HG02840 (cell line): ENCODE measurements at regions not wholly inside any gene's neighbourhood (a gene's known extent, or its start where the extent isn't known, plus 50 kb on each side); places are given as distances from the start of the nearest gene placed in this dataset.
"Not testable (repeated sequence)": the region's sequence is repeated elsewhere in the genome, so short reads cannot be mapped to it uniquely, and the experiment has no call there.

ENCODE experiments used
- ATAC-seq: cut with Tn5 transposase; IDR thresholded peaks from one replicate; pipeline ENCODE4 v1.9.1; 2021; ENCODE audit warnings: mild to moderate bottlenecking, moderate library complexity, moderate number of reproducible peaks; ENCODE audit not compliant: unreplicated experiment, low FRiP score

DNA sequence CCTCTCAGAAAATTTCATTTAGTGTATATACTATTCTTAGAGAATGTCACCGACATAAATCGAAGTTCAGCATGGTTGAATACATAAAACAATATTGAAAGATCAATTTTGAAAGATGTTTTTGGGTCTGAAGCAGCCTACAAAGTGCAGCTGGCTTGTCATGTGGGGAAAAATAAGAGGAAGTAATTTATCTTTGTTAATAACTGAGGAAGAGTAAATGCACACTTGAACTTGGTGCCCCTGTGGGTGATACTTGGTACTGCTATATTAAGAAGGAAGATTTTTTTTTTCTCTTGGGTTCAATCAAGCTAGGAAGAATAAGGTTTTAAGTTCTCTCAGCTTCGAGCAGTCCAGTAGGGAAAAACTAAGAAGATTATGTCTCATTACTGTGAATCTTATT, 661.3 kb downstream of the RPL10L start:
- ATAC-seq = no peak

GRCh38 chr14:45976001-45976400, 675.6 kb downstream of the RPL10L start:
- no peak for ATAC-seq

GRCh38 chr14:45972416-45972815, 679.2 kb downstream of the RPL10L start:
- no peak for ATAC-seq

GRCh38 chr14:45970621-45971020, 681.0 kb downstream of the RPL10L start:
- ATAC-seq = no peak

- no peak for ATAC-seq
These were observed 683.5 kb downstream of the RPL10L start for GRCh38 chr14:45968037-45968436.

GRCh38 chr14:45949479-45949878, 696.5 kb upstream of the MIS18BP1 start:
- ATAC-seq = no peak

GRCh38 chr14:45947830-45948229, 694.8 kb upstream of the MIS18BP1 start:
- no peak for ATAC-seq

GRCh38 chr14:45946251-45946650, 693.2 kb upstream of the MIS18BP1 start:
- no peak for ATAC-seq

GRCh38 chr14:45940318-45940717, 687.3 kb upstream of the MIS18BP1 start:
- no peak for ATAC-seq

- no peak for ATAC-seq
These were observed 686.6 kb upstream of the MIS18BP1 start for GRCh38 chr14:45939572-45939971.

DNA sequence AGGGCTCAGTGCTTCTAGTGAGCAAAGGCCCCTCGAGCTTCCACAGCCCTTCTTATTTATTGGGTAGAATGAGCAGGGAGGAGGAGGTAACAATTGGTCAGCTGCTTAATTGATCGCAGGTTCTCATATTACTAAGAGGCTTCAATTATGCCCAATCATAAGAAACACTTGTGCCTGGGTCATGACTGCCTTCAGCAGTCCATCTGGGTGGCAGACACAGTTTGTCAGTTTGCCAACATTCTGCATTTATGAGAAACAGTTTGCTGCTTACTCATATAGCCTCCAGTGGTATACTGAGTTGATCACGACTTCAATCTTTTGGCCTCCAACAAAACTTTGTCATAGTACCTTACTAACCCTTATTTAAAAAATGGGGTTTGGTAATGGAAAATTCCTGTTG, 667.0 kb upstream of the MIS18BP1 start:
- ATAC-seq = not testable (repeated sequence)

DNA sequence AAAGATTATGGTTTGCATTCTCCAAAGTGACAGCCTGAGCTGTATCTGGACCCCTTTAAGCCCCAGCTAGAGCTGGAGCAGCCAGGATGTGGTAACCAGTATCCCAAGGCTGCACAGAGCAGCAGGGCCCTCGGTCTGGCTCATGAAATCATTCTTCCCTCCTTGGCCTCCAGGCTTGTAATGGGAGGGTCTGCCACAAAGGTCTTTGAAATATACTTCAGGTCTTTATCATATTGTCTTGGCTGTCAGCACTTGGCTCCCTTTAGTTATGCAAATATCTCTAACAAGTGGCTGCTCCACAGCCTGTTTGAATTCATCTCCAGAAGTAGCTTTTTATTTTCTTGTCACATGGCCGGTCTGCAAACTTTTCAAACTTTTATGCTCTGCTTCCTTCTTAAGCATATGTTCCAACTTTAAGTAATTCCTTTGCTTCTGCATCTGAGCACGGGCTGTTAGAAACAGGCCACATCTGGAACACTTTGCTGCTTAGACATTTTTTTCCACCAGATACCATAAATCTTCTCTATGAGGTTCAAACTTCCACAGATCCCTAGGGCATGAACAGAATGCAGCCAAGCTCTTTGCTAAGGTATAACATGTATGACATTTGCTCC, 663.4 kb upstream of the MIS18BP1 start:
- ATAC-seq = no peak

DNA sequence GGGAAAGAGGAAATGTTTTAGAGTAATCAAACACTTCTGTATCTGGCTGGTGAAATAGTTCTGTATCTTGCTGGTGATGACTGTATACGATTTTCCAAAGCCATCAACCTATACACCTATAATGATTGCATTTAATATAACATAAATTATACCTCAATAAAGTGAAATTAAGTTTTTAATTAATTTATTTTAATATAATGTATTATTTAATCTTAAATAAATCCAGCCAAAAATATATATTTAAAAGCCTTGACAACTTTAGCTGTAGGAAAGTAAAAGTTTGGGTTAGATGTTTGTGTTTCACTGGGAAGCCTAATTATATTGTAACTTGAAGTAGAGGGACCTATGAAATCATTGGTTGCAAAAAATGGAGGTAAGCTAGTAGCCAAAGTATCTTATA, 654.8 kb upstream of the MIS18BP1 start:
- no peak for ATAC-seq

- ATAC-seq = peak; percentile 73
These were observed 653.3 kb upstream of the MIS18BP1 start for GRCh38 chr14:45906257-45906656.

DNA sequence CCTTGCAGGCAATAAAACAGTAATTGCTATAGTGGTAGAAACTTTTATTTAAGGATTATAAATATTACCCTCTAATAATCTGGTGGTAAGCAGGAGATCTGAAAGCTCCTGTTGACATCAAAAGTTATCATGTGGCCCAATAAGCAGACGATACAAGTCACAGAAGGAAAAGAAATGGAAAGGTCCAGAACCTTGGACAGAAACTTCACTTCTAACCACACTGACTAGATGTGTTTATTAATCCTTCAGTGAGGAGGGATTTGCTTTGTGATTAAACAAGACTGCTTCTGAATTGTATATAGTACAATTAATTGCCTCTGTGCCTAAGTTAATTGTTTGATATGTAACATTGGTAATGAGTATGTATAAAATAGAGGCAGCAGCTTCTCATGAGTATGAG, 652.7 kb upstream of the MIS18BP1 start:
- no peak for ATAC-seq

GRCh38 chr14:45904314-45904713, 651.3 kb upstream of the MIS18BP1 start:
- no peak for ATAC-seq

- no peak for ATAC-seq
These were observed 649.2 kb upstream of the MIS18BP1 start for GRCh38 chr14:45902241-45902640.

DNA sequence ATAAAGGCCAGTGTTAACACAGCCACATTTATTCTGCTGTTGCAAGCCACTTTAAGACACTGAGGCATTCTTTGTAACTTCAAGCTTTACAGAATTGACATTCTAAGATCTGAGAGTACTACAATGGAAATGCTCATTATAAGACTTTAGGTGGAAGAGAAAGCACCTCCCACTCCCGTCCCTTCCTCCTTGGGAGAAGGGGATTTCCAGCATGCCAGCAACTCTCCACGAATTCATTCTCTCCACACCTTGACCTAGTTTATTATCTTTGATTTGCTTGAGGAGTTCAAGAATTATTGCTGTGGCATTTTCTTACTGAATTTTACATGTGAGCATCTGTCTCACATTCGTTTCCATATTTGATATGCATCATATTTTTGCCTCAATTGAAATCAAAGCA, 644.4 kb upstream of the MIS18BP1 start:
- no peak for ATAC-seq

DNA sequence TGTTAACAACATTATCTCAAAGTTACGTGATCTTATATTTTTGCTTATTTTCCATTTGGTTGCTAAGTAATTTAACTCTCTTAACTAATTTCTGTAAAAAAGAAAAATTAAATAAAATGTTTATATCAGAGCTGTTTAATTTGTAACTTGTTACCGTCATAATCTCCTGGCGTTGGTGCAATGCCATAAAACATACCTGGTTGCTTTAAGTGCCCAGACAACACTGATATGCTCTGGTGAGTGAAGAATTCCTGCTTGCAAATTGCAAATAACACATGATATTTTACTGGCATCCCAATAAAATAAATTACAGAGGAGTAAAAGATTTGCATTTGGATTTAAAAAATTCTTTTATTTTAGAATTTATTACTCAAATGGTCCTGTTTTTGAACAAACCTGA, 640.1 kb upstream of the MIS18BP1 start:
- no peak for ATAC-seq

DNA sequence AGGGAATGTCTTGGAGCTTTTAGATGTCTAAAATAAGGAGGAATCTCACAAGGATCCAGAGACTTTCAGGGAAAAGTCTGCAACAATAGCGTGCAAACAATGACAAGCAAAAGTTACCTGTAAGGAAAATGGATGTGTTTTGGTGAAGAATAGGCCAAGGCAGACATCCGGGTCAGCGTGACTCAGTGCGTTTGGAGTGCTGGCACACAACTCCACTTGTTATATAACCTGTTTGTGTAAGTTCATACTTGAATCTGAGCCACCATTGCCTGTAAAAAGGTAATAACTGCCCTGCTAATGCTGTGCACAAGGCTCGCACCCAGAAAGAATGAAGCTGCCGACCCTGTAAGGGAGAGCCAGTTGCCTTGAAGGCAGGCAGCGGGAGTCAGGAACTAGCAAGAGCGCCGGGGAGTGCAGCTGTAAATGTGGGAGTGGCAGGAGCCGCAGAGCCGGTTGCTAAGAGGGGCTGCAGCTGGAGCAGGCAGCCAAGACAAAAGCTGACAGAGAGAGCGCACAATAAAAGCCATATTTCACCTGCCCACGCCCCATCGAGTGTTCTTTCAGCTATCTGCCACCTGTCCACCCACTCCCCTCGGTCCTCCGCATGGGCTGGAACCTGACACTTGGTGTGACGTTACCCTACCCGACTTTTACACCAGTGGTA, 638.5 kb upstream of the MIS18BP1 start:
- ATAC-seq = no peak

DNA sequence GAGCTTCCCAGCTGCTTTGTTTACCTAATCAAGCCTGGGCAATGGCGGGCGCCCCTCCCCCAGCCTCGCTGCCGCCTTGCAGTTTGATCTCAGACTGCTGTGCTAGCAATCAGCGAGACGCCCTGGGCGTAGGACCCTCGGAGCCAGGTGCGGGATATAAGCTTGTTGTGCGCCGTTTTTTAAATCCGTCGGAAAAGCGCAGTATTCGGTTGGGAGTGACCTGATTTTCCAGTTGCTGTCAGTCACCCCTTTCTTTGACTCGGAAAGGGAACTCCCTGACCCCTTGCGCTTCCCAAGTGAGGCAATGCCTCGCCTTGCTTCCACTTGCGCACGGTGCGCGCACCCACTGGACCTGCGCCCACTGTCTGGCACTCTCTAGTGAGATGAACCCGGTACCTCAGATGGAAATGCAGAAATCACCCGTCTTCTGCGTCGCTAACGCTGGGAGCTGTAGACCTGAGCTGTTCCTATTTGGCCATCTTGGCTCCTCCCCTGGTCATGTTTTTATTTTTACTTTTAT, 635.8 kb upstream of the MIS18BP1 start:
- not testable (repeated sequence) for ATAC-seq

- ATAC-seq = no peak
These were observed 625.0 kb upstream of the MIS18BP1 start for GRCh38 chr14:45877981-45878380.
